Heart right ventricle (tissue), 16 donors: ENCODE measurements at regions not wholly inside any gene's neighbourhood (a gene's known extent, or its start where the extent isn't known, plus 50 kb on each side); places are given as distances from the start of the nearest gene placed in this dataset.

ENCODE experiments used
- ATAC-seq, 8 donors: fragments of 200-7000 bp; cut with Tn5 transposase; one replicate each; pipeline ENCODE4 v1.9.1; 2020; ENCODE audit warnings: mild to moderate bottlenecking in 8 of 8, moderate library complexity in 8 of 8, moderate number of reproducible peaks in 1 of 8
- DNase-seq, 2 donors: peaks; one replicate each; pipeline ENCODE4 v3.0.0-alpha.2; 2020
- H3K27ac ChIP-seq, 10 donors: fragments of 200-600 bp; sonication (generic) in 2 of 10; one replicate each; pipeline versions ENCODE4 v1.5.0 to v1.8.0; 2020 to 2022; ENCODE audit warnings: mild to moderate bottlenecking in 3 of 10
- H3K27me3 ChIP-seq, 7 donors: fragments of 200-600 bp; one replicate each; pipeline ENCODE4 v1.8.0; 2021 to 2022; ENCODE audit warnings: mild to moderate bottlenecking in 2 of 7
- H3K36me3 ChIP-seq, 9 donors: fragments of 200-600 bp; sonication (generic) in 1 of 9; one replicate each; pipeline versions ENCODE4 v1.5.0 to v1.8.0; 2020 to 2022; ENCODE audit warnings: mild to moderate bottlenecking in 2 of 9
- H3K4me1 ChIP-seq, 9 donors: fragments of 200-600 bp; sonication (generic) in 1 of 9; one replicate each; pipeline versions ENCODE4 v1.5.0 to v1.8.0; 2020 to 2022; ENCODE audit warnings: mild to moderate bottlenecking in 4 of 9
- H3K4me3 ChIP-seq, 10 donors: fragments of 200-600 bp; sonication (generic) in 2 of 10; one replicate each; pipeline versions ENCODE4 v1.5.0 to v1.8.0; 2020 to 2022; ENCODE audit warnings: mild to moderate bottlenecking in 7 of 10, moderate library complexity in 2 of 10
- H3K9me3 ChIP-seq, 11 donors: fragments of 200-600 bp in 10 of 11; sonication (generic) in 2 of 11; one replicate each; pipeline versions ENCODE4 v1.5.0 to v1.8.0; 2013 to 2022; ENCODE audit warnings: mild to moderate bottlenecking in 2 of 11, control low read depth in 1 of 11, moderate library complexity in 1 of 11
- WGBS, 2 donors: extraction: QIAGEN DNeasy Blood & Tissue Kit; methylation state at CpG; one replicate each; pipeline ENCODE4 v1.1.7; 2013; ENCODE audit warnings: inconsistent platforms in 1 of 2; 5-methylcytosine and 5-hydroxymethylcytosine counted together
- intact Hi-C, 10 donors: fragments of 100-400 bp; cut with DNase I; formaldehyde crosslinking; loops; one replicate each; pipeline versions ENCODE4 v1.11.1 to v1.14.2; 2022
- TF ChIP-seq, protein P1 (sequence below), 9 donors: fragments of 200-600 bp; sonication (generic) in 2 of 9; IDR thresholded peaks; one replicate each; pipeline versions ENCODE4 v1.5.0 to v1.8.0; 2021 to 2022; ENCODE audit warnings: antibody characterized with exemption in 9 of 9, mild to moderate bottlenecking in 5 of 9, moderate library complexity in 1 of 9
- donor health status: Arrhythmogenic right ventricular cardiomyopathy.
- donor health status: ischemic (EF 13 %, LVEDD 7.1; RV severe dilation, severe dysfunction).
- donor health status: healthy with polysubstance abuse.
- donor health status: DM: no; HTN: yes; CAD: no.
- donor health status: DM: no; HTN: no; CAD: no.
- donor health status: ischemic (EF 25% LVEDD 6.9; RV normal size, moderate dysfunction).
- donor health status: ischemic (EF 25% LVEDD 5.7; RV mildly dilated, moderate dysfunction).
- donor health status: healthy.
- donor health status: DM: yes; HTN: yes; CAD: no.
- donor health status: Ischemic cardiomyopathy.
- donor health status: ischemic (EF 35%, LVEDD 5.7; RV mildly dilated, moderate dysfunction).
- donor health status: nonischemic (EF 11% LVEDD 7.7; RV severe dilation, severe dysfunction).
- donor health status: DM: yes; HTN: yes; CAD: no.
- donor health status: PGD.
- donor health status: ischemic (EF 29% LVEDD 5.4; RV normal size, mild dysfunction).
- donor health status: nonischemic (EF 23%, LVEDD 6.1; RV moderate dilation, normal function).

GRCh38 chr16:86635926-86636325 lies 57.6 kb downstream of the FOXL1 start:
- Histone ChIP-seq H3K27me3 (peaks cover 0 to 15% (median 0%) of the 10 kb centered on the region in 7 donors), H3K4me1 (peaks cover 0 to 9% (median 0%) of the 10 kb centered on the region in 9 donors), H3K4me3 (no peak overlapping the region), H3K27ac (no peak overlapping the region), H3K9me3 (no peaks in the 10 kb centered on the region), H3K36me3 (no peaks in the 10 kb centered on the region)
- no peak for DNase-seq
- no peak for ATAC-seq
- intact Hi-C loops: no loop called here
- WGBS, 2 donors: 77 to 80% methylated on average over 12 of the region's 12 CpGs
- TF ChIP-seq, protein P1, sequence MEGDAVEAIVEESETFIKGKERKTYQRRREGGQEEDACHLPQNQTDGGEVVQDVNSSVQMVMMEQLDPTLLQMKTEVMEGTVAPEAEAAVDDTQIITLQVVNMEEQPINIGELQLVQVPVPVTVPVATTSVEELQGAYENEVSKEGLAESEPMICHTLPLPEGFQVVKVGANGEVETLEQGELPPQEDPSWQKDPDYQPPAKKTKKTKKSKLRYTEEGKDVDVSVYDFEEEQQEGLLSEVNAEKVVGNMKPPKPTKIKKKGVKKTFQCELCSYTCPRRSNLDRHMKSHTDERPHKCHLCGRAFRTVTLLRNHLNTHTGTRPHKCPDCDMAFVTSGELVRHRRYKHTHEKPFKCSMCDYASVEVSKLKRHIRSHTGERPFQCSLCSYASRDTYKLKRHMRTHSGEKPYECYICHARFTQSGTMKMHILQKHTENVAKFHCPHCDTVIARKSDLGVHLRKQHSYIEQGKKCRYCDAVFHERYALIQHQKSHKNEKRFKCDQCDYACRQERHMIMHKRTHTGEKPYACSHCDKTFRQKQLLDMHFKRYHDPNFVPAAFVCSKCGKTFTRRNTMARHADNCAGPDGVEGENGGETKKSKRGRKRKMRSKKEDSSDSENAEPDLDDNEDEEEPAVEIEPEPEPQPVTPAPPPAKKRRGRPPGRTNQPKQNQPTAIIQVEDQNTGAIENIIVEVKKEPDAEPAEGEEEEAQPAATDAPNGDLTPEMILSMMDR (IDR thresholded peaks at IDR 0.05): no peak

DNA sequence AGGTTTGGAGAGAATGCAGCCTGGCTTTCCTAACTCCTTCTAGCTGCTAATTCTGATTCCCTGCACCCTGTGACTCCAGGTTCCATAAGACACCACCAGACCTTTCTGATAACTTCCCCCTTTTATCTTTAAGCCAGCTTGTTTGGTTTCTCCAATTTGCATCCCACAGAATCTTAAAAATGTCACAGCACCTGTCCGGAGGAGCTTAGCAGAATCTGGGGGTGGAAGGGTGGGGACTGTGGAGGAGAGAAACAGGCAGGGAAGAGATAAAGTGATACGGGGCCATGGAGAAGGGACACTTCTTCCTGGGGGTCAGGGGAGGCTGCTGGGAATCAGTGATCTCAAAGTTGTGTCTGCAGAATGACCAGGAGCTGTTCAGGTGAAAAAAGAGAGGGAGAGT lies 59.4 kb downstream of the FOXL1 start:
- Histone ChIP-seq H3K9me3 (no peaks in the 10 kb centered on the region), H3K4me1 (peaks cover 0 to 9% (median 0%) of the 10 kb centered on the region in 9 donors), H3K27ac (no peak overlapping the region), H3K4me3 (no peak overlapping the region), H3K27me3 (peaks cover 0 to 15% (median 0%) of the 10 kb centered on the region in 7 donors), H3K36me3 (no peaks in the 10 kb centered on the region)
- TF ChIP-seq, protein P1 (IDR thresholded peaks at IDR 0.05): no peak
- ATAC-seq: no peak
- no peak for DNase-seq
- intact Hi-C loops: no loop called here
- 50% methylated on average over 2 of the region's 2 CpGs for WGBS, 2 donors

DNA sequence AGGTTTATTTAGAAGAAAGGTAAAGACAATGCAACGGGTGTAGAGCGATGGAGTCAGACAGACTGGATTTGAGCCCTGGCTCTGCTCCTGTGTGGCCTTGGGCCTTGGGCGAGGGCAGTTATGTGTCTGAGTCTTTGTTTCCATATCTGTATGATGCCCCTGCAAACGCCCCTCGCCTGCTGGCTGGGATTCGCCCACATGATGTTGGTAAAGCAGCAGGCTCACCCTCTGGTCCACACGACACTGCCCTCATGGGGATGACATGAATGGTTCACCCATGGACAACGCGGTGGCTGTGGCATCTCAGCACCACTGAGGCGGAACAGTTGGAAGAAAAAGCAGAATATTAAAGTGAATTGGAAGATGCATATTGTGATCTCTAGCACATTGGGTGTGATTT lies 60.3 kb downstream of the FOXL1 start:
- no peak overlapping the region for H3K27ac ChIP-seq
- H3K4me1 ChIP-seq: peaks cover 0 to 9% (median 0%) of the 10 kb centered on the region in 9 donors

DNA sequence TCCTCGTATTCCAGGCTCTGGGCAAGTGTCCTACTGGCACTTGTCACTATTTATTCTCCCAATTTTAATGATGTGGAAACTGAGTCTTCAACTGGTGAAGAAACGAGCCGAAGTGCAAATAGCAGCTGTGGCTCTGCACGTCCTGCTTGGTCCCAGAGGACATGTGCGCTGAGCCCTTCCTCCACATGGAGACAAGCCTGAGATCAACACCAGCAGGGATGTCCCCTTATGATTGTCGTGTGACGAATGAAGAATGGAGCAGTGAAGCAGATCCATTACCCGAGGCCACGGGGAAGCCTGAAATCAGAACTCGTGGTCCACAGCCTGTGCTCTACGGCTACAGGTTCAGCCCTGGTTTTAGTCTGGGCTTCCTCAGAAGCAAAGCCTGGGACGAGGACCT lies 61.0 kb downstream of the FOXL1 start:
- Histone ChIP-seq H3K4me1 (peaks cover 0 to 9% (median 0%) of the 10 kb centered on the region in 9 donors), H3K9me3 (no peaks in the 10 kb centered on the region), H3K27me3 (peaks cover 0 to 15% (median 0%) of the 10 kb centered on the region in 7 donors), H3K27ac (peak overlapping the region in 4 of 10 donors; percentile 3 to 53 (median 23)), H3K36me3 (no peaks in the 10 kb centered on the region), H3K4me3 (no peak overlapping the region)
- DNase-seq (peak in 1 of 2 donors; percentile 24), ATAC-seq (peak in 6 of 8 donors; percentile 33 to 76 (median 66))
- 71 to 76% methylated on average over 12 of the region's 12 CpGs for WGBS, 2 donors
- intact Hi-C loops: no loop called here
- TF ChIP-seq, protein P1 (IDR thresholded peaks at IDR 0.05): no peak

More for the DNA sequence above, 60.3 kb downstream of the FOXL1 start:
- Histone ChIP-seq H3K36me3 (no peaks in the 10 kb centered on the region), H3K9me3 (no peaks in the 10 kb centered on the region), H3K27me3 (peaks cover 0 to 15% (median 0%) of the 10 kb centered on the region in 7 donors), H3K4me3 (no peak overlapping the region)
- ATAC-seq (no peak), DNase-seq (no peak)
- TF ChIP-seq, protein P1 (IDR thresholded peaks at IDR 0.05): no peak
- 90 to 93% methylated on average over 10 of the region's 10 CpGs for whole genome bisulfite sequencing, 2 donors
- intact Hi-C loops: no loop called here
